HL-60 (cell line): ENCODE measurements at regions not wholly inside any gene's neighbourhood (a gene's known extent, or its start where the extent isn't known, plus 50 kb on each side); places are given as distances from the start of the nearest gene placed in this dataset.

ENCODE experiments used
- DNase-seq, 2 experiments: peaks; one replicate each; pipeline ENCODE4 v3.0.0-alpha.2; 2010 to 2020; ENCODE audit warnings: low read depth in 1 of 2, low spot score in 1 of 2
- H3K27ac ChIP-seq: fragments of 250-450 bp; sonication (Bioruptor Pico); replicated peaks from 2 replicates; pipeline ENCODE4 v1.5.1; 2020; ENCODE audit warnings: mild to moderate bottlenecking, moderate library complexity
- H3K27me3 ChIP-seq: fragments of 250-450 bp; sonication (Bioruptor Pico); 2 replicates; pipeline ENCODE4 v1.5.1; 2021; ENCODE audit warnings: mild to moderate bottlenecking, moderate library complexity; ENCODE audit not compliant: insufficient read depth, poor library complexity, severe bottlenecking
- H3K4me3 ChIP-seq: replicated peaks from 2 replicates; pipeline ENCODE4 v1.5.1; 2011; ENCODE audit warnings: mild to moderate bottlenecking, control low read depth, low read length; ENCODE audit not compliant: insufficient read depth
- CTCF ChIP-seq: IDR thresholded peaks from one replicate; pipeline ENCODE4 v1.5.1; 2011; ENCODE audit warnings: low read length, control low read depth, inconsistent platforms; ENCODE audit not compliant: insufficient read depth
- GABPA ChIP-seq: IDR thresholded peaks from 2 replicates; pipeline ENCODE4 v1.6.1; 2012; ENCODE audit warnings: low read depth
- POLR2AphosphoS5 ChIP-seq: IDR thresholded peaks from 2 replicates; pipeline ENCODE4 v1.6.1; 2012; ENCODE audit warnings: low read depth
- REST ChIP-seq: IDR thresholded peaks from 2 replicates; pipeline ENCODE4 v1.6.1; 2012; ENCODE audit warnings: low read depth; ENCODE audit not compliant: insufficient replicate concordance
- SPI1 ChIP-seq: IDR thresholded peaks from 2 replicates; pipeline ENCODE4 v1.6.1; 2012; ENCODE audit warnings: low read depth, mild to moderate bottlenecking, borderline replicate concordance

- Histone ChIP-seq H3K27ac (no peak overlapping the region), H3K4me3 (no peak overlapping the region), H3K27me3 (no peaks in the 10 kb centered on the region)
- TF ChIP-seq REST (no peak), CTCF (no peak), GABPA (no peak), SPI1 (no peak), POLR2AphosphoS5 (no peak)
- DNase-seq: no peak
These were observed 1495.0 kb upstream of the PCDH20 start for GRCh38 chr13:62910541-62911060.

GRCh38 chr13:62908321-62908720 lies 1492.7 kb upstream of the PCDH20 start:
- Histone ChIP-seq H3K27me3 (no peaks in the 10 kb centered on the region), H3K4me3 (no peak overlapping the region), H3K27ac (no peak overlapping the region)
- no peak for DNase-seq
- TF ChIP-seq CTCF (no peak), GABPA (no peak)

GRCh38 chr13:62906896-62907295 lies 1491.2 kb upstream of the PCDH20 start:
- no peak for DNase-seq
- no peak overlapping the region for H3K4me3 ChIP-seq
- H3K27me3 ChIP-seq: no peaks in the 10 kb centered on the region
- no peak overlapping the region for H3K27ac ChIP-seq
- TF ChIP-seq GABPA (no peak), POLR2AphosphoS5 (no peak), SPI1 (no peak), REST (no peak), CTCF (no peak)

GRCh38 chr13:62906469-62906868 lies 1490.8 kb upstream of the PCDH20 start:
- no peak for DNase-seq
- Histone ChIP-seq H3K4me3 (no peak overlapping the region), H3K27ac (no peak overlapping the region), H3K27me3 (no peaks in the 10 kb centered on the region)
- TF ChIP-seq REST: no peak
- no peak for TF ChIP-seq CTCF
- TF ChIP-seq SPI1: no peak
- no peak for TF ChIP-seq GABPA
- TF ChIP-seq POLR2AphosphoS5: no peak
